SHP77 treated with DMSO at 0.1 percent for 48 hours (cell line): ENCODE measurements at regions not wholly inside any gene's neighbourhood (a gene's known extent, or its start where the extent isn't known, plus 50 kb on each side); places are given as distances from the start of the nearest gene placed in this dataset.

Source experiments
- DNase-seq: peaks from one replicate; lab custom pipeline; 2025; lab: John Stamatoyannopoulos, UW

DNA sequence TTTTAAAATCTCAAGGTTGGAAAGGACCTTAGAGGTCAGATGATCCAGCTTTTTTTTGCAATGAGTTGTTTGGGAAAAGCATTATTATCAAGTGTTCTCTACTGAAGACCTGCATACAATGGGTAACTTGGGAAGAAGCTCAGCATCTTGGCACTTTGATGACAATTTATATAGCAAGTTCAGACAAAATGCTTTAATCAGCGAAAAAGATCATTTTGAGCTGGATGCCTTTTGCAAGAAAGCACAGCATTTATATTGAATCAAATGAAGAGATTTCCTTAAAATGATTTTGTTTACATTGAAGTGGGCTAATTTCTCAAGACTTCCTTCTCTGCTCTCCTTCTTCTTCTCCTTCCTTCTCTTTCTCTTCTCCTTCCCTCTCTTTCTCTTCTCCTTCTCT is 796.4 kb upstream of the CDH2 start:
- DNase-seq, result no peak

DNA sequence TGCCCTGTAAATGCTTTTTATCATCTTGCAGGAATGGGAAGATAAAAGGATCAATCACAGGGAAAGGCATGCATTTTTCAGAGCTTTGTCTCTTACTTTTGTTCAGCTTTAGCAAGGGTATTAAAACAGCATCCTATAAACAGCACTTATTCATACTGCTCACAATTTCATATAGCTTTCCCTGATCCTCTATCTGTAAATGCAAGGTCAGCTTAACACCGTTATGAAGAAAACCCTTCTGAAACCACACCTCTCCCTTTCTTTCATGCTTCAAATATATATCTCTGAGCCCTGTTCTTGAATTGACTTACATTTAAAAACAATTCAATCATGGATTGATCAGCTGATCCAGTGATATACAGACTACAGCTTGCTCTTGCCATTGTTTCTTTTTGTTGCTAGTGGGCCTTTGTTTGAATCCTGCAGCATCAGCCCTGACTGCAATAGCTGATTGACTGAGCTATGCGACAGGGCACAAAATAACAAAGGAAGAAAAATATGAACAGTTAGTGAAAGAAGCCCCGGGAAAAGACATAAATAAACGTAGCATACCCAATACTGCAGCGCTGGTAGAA is 795.5 kb upstream of the CDH2 start:
- no peak for DNase-seq

DNA sequence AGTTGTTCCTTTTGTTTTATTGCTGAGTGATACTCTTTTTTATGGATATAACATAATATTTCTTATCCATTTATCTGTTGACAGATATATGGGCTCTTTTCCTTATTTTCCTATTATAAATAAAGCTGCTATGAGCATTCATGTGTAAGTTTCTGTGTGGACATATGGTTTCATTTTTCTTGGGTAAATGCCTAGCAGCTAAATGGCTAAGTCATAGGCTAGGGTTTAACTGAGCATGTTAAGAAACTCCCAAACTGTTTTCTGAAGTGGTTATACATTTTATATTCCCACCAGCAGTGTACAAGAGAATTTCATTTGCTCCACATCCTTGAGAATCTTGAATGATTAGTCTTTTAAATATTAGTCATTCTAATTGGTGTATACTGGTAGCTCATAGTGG is 786.6 kb upstream of the CDH2 start:
- DNase-seq, result no peak

DNA sequence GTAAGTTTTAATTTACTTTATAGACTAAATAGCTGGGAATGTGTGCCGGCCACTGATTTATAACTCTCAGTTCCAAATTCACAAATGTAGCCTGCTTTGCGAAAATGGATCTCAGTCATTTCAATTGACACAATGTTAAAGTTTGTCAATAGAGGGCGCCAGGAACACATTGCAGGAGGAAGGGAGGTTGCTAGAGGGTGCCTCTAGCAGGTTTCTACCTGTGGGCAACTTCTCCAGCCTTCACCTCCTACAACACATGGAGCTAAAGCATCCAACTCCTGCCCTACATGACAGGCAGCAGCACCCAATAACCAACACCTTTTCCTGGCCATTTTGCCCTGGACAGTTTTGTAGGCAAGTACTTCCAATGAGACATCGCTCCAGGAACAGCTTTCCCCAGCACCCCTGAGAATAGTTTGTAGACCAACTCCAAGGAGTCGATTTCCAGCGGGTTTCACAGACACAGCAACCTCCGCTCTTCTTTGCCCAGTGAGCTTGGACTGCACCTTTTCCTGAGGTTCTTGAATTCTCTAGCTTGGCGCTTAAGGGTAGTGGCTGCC is 784.8 kb upstream of the CDH2 start:
- DNase-seq, result peak; percentile 8

DNA sequence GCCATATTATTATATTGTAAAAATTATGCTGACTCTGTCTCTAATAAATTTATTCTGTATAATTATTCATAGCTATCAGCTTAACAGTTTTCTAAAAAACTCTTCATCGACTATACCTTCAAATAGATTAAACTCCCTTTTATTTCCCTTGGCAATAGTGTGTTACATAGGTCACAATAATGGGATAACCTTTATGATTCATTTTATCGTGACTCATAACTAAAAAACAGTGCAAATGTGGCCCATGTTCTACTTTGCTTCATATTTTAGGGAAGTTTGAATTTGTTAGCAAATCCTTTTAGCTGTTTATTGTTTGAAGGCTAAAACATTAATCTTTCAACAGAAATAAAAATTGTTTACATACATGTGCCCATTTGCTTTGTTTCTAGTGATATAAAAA is 783.2 kb upstream of the CDH2 start:
- DNase-seq, result no peak

DNA sequence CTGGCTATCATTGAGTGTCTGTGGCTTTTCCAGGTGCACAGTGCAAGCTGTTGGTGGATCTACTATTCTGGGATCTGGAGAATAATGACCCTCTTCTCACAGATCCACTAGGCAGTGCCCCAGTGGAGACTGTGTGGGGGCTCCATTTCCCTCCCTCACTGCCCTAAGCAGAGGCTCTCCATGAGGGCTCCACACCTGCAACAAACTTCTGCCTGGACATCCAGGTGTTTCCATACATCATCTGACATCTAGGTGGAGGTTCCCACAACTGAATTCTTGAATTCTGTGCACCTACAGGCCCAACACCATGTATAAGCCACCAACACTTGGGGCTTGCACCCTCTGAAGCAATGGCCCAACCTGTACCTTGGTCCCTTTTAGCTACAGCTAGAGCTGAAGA is 775.4 kb upstream of the CDH2 start:
- DNase-seq, result no peak

DNA sequence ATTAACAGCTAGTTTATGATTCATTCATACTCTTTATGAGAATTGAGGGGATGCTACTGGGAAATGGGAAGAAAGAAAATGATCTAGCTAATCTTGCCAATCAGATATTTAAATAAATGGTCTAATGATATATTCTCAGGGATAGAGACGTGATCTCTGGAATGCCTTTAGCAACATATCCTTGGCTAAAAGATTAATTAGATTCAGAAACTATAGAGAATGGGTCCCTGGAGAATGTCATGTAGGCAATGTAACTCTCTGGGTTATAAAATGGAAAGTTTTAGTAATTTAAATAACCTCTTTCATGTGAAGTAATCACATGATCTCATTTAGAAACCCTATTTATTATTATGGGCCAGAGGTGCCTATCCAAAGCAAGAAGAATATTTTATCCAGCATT is 771.0 kb upstream of the CDH2 start:
- DNase-seq, result no peak

DNA sequence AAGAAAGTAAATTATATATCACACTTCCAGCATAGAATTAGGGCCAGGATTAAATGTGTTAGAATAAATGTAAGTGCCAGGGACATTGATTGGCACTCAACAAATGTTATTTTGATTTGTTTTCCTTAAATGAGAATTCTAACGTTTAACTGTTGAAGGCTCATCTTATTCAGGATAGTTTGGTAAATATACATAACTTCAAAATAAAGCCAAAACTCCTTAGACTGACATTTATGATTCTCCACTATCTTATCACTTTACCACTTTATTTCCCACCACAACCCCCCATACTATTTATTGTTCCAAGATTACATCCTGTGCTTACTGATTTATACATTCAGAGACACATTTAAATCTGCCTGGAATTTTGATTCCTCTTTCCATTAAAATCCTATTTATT is 769.5 kb upstream of the CDH2 start:
- DNase-seq, result no peak

DNA sequence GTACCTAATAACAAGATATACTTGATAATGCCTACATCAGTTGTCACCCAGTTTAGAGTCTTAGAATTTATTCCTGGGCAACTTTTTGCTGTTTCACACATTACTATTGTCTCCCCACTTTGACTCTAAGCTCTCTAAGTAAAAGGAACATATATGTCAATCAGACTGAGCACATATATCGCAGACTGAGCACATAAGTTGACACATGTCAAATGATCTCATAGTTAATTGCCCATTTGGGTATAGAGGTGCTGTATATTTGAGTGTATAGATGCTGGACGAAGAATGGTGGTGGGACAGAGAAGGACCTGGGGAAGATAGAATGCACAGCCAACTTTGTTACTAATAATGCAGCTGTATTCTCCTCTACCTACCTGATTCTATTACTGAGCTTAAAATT is 746.0 kb upstream of the CDH2 start:
- DNase-seq, result no peak

DNA sequence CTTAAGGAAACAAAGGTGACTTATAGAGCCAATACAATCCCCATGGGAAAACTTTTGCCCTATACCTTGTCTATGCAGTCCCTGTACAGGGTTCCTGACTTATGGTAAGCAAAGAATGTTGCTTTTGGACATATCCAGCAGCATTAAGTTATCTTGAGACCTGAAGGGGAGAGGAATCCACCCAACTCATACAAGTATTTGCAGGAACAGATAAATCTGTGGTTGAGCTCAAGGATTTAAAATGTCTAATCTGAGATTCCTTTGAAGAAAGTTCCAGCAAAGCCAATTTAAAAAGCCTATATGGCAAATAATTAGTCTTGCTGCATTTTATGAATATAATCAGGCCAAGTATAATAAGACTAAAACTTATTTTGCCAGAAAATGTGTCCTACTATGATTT is 739.5 kb upstream of the CDH2 start:
- DNase-seq, result no peak

DNA sequence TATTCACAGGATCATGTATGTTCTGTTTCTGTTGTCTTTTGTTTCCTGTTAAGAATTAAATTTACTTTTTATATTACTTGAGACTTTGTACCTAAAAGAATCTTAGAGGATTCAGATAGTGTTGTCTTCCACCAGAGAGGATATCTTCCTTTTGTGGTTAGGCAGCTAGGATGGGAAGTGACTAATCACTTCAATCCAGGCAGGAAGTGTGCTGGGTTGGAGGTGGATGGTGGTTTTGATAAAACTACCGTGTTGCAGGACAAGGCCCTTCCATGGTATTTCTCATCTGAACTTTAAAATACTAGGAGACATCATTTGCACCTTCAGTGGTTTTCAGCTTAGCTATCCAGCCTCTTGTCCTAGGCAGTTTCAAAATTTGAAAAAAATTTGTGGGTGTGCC is 728.6 kb upstream of the CDH2 start:
- no peak for DNase-seq

DNA sequence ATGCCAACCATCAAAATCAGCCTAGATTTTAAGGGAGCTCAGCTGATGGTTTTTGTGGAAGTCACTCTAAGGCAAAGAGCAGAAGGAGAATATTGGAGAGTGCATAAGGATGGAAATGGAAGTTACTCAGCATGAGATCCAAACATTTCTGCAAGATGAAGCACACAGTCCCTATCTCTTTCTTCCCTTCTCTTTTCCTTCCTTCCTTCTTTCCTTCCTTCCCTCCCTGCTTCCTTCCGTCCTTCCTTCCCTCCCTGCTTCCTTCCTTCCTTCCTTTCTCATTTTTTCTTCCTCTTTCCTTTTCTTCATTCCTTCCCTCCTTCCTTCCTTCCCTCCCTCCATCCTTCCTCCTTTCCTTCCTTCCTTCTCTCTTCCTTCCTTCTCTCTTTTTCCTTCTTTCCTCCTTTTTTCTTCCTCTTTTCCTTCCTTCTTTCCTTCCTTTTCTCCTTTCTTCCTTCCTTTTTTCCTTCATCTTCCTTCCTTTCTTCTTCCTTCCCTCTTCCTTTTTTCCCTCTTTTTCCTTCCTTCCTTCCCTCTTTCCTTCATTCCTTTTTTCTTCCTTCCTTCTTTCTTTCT is 727.9 kb upstream of the CDH2 start:
- no peak for DNase-seq

DNA sequence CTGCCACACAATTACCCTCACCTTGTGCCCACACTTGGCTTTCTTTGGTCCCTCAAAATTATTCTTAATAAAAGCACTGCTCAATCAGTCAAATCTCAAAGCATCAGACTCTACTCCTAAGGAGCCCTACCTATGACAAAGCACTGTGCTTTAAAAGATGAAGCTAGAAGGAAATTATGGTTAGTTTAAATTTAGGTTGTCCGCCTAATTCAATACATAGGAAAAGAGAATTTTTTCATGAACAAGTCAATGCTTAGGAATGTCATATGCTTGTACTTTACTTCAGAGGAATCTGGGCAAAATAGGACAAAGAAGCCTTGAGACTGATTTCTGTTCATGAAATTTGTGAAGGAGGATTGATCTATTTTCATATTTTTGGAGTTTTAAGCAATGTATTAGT is 726.4 kb upstream of the CDH2 start:
- DNase-seq, result no peak

DNA sequence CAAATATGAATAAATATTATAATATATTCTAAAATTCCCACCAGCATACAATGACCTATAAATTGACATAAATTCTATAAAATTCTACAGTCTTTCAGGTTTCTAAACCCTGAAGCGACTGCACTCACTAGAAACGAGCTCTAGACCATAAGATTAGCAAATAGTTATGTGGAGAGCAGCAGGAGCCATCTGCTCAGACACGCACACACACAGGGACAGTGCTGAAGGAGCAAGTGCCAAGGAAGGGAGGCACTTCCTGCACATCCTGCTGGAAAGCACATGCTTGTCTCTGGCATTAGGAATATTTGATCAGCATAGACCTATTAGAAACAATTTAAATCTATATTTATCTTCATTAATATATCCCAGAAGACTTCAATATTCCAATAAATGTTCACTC is 713.9 kb upstream of the CDH2 start:
- DNase-seq, result no peak

DNA sequence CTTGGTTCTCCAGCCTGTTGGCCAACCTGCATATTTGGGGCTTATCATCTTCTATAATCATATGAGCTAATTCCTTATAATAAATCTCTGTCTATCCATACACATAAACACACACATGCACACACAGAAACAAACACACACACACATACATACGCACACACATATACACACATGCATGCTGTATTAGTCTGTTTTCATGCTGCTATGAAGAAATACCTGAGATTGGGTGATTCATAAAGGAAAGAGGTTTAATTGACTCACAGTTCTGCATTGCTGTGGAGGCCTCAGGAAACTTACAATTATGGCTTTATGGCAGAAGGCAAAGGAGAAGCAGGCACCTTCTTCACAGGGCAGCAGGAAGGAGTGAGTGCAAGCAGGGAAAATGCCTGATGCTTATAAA is 707.4 kb upstream of the CDH2 start:
- no peak for DNase-seq

DNA sequence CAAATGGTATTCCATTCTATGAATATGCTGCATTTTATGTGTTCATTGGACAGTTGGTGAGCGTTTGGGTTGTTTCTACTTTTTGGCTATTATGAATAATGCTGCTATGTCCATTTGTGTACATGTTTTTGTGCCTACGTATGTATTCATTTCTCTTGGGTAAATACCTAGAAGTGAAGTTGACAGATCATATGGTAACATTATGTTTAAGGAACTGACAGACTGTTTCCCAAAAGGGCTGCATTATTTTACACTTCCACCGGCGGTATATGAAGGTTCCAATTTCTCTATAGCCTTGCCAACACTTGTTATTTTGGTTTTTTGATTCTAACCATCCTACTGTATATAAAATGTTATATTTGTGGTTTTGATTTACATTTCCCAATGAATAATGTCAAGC is 703.9 kb upstream of the CDH2 start:
- DNase-seq, result no peak

DNA sequence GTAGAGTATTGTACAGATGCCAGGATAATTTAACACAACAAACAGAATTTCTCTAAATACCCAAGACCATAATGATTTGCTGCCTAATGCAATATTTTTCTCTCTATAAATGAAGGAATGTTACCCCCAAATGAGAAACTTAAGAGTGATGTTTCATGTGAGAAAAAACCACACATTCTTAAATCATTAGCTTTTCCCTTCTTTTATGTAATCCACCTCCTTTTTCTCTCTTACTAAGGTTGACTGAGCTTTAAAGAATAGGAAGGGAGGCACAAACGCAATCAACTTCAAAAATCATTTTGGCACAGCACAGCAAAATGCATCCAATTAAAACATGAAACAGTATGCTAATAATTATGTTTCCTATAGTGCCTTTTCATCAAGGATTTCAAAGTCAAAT is 698.1 kb upstream of the CDH2 start:
- no peak for DNase-seq

DNA sequence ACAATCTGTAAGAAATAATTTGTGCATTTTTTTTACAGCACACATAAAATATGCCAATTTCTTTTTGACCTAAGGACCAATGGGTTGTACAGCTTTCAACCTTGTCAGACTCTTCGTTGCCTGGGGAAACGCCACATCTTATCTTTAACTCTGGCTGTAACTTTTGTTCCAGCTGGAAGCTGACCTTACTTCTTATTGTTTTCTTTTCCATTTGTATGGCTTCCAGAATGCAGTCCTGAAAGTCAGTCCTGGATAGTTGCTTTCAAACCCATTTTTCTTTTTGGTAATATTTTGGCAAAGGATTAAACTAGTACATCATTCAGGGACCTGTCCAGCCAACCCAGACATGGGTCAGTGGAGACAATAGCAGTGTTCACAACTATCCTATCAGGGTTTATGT is 686.5 kb upstream of the CDH2 start:
- no peak for DNase-seq

DNA sequence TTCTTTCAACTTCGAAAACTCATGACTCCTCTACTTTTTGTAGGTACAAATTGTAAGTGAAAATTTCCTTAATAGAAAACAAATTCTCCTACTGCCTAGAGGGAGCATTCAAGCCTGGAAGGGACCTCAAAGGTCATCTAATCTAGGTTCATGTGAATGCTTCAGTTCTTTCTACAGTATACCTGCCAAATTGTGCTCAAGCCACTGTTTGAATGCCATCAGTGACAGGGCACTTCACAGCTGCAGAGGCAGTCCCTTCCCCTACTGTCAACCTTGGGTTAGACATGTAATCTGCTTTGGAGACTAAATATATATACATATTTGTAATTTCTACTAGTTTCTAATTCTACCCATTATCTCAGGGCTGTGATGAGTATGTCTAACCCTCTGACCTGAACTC is 681.3 kb upstream of the CDH2 start:
- DNase-seq, result no peak

DNA sequence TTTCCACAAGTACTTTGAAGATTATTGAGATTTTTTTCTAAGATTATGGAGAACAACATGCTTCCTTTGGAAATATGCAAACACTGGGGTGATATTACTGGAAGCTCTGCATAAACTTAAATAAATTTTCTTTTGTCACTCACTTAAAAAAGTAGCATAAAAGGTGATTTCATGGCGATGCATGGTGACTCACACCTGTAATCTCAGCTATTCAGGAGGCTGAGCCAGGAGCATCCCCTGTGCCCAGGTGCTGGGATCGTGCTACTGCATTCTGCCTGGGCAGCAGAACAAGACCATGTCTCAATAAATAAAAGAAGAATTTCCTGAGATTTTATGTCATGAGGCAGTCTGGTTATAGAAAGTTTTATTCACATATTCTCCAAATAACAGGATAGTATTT is 679.1 kb upstream of the CDH2 start:
- no peak for DNase-seq

DNA sequence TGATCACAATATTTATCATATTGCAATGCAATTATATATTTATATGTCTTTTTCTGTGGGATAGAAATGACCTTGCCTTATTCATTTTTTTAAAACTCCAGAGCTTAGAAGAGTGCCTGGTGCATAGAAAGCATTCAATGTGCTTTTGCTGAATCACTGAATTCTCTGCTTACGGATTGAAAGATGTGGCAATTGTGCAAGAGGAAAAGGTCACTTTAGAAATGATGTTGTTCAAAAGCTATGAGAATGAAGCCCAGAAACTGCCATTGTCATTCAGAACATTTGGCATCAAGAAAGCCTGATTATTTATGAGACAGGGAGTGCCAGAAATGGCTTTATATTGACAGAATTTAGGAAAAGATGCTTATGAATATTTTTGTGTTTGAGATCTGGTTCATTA is 678.6 kb upstream of the CDH2 start:
- DNase-seq, result no peak

DNA sequence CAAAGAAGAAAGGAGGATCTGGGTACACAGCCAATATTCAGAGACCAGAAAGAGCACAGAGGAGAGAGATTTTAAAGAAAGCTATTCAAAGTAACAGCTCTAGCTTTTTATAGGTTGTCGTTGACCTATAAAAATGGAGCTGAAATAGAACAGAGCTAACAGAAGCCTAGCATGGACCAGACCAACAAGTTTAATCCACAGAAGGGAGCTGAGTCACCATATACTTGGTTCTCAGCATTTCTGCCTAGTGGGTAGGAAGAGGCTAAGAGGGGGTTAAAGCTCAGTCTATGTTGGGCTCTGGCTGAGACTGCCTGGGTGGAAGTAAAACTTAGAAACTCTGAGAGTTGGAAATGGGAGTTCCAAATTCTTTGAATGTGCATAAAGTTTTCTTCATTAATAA is 678.0 kb upstream of the CDH2 start:
- DNase-seq, result no peak

DNA sequence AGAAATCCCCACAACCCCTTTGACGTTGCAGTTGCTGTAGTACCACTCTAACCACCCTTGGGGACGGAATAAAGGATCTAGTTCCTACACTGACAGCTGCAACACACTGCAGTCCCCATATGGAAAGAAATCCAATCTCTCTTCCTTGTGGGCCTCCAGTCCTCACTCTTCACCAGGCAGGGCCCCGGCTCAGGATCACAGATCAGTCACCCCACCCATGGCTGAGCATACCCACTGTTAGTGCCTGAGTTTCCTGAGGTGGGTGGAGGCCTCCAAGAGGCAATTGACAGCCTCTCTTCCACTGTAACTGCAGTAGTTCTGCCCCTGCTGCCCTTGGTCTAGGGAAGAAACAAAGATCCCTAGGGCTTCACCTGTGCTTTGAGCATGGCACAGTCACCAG is 670.0 kb upstream of the CDH2 start:
- no peak for DNase-seq

DNA sequence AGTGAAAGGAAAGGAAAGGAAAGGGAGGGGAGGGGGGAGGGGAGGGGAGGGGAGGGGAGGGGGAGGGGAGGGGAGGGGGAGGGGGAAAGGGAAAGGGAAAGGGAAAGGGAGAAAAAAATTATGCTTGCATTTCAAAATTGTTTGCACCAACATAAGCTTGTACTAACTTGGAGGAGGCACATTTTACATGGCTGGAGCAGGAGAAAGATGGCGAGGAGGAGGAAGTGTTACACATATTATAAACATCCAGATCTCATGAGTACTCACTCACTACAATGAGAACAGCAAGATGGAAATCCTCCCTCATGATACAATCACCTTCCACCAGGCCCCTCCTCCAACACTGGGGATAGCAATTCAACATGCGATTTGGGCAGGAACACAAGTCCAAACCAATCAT is 660.2 kb upstream of the CDH2 start:
- no peak for DNase-seq
